ENCODE measurements at regions not wholly inside any gene's neighbourhood (a gene's known extent, or its start where the extent isn't known, plus 50 kb on each side); places are given as distances from the start of the nearest gene placed in this dataset.

- DNase-seq (ENCODE audit: low spot score) = no peak
Observed at GRCh38 chr7:46571996-46572395, 650.9 kb upstream of the IGFBP3 start.

GRCh38 chr7:46569133-46569465 lies 648.0 kb upstream of the IGFBP3 start:
- DNase-seq (ENCODE audit: low spot score) = peak; percentile 95

GRCh38 chr7:46568420-46569132 lies 647.5 kb upstream of the IGFBP3 start:
- peak; percentile 78 for DNase-seq (ENCODE audit: low spot score)

GRCh38 chr7:46567858-46568257 lies 646.8 kb upstream of the IGFBP3 start:
- DNase-seq (ENCODE audit: low spot score) = no peak

- DNase-seq (ENCODE audit: low spot score) = no peak
Observed at GRCh38 chr7:46566097-46566774, 645.2 kb upstream of the IGFBP3 start.

GRCh38 chr7:46565253-46566096 lies 644.4 kb upstream of the IGFBP3 start:
- peak; percentile 70 for DNase-seq (ENCODE audit: low spot score)

- DNase-seq (ENCODE audit: low spot score) = peak; percentile 59
Observed at GRCh38 chr7:46559194-46559832, 638.2 kb upstream of the IGFBP3 start.

GRCh38 chr7:46558482-46559193 lies 637.6 kb upstream of the IGFBP3 start:
- peak; percentile 88 for DNase-seq (ENCODE audit: low spot score)

GRCh38 chr7:46557781-46558180 lies 636.7 kb upstream of the IGFBP3 start:
- DNase-seq (ENCODE audit: low spot score) = no peak

GRCh38 chr7:46557295-46557711 lies 636.2 kb upstream of the IGFBP3 start:
- peak; percentile 96 for DNase-seq (ENCODE audit: low spot score)

GRCh38 chr7:46554688-46555422 lies 633.8 kb upstream of the IGFBP3 start:
- peak; percentile 87 for DNase-seq (ENCODE audit: low spot score)

GRCh38 chr7:46551603-46552002 lies 630.5 kb upstream of the IGFBP3 start:
- DNase-seq (ENCODE audit: low spot score) = peak; percentile 17

- no peak for DNase-seq (ENCODE audit: low spot score)
Observed at GRCh38 chr7:46550864-46551263, 629.8 kb upstream of the IGFBP3 start.

- DNase-seq (ENCODE audit: low spot score) = no peak
Observed at GRCh38 chr7:46549892-46550639, 629.0 kb upstream of the IGFBP3 start.

- DNase-seq (ENCODE audit: low spot score) = no peak
Observed at GRCh38 chr7:46549347-46549746, 628.3 kb upstream of the IGFBP3 start.

- no peak for DNase-seq (ENCODE audit: low spot score)
Observed at GRCh38 chr7:46547044-46547443, 626.0 kb upstream of the IGFBP3 start.

GRCh38 chr7:46545790-46546189 lies 624.7 kb upstream of the IGFBP3 start:
- peak; percentile 95 for DNase-seq (ENCODE audit: low spot score)

GRCh38 chr7:46544396-46545008 lies 623.4 kb upstream of the IGFBP3 start:
- peak; percentile 86 for DNase-seq (ENCODE audit: low spot score)

- no peak for DNase-seq (ENCODE audit: low spot score)
Observed at GRCh38 chr7:46542076-46542475, 621.0 kb upstream of the IGFBP3 start.

Measured in kidney tubule cell (primary cell).